ENCODE measurements at regions not wholly inside any gene's neighbourhood (a gene's known extent, or its start where the extent isn't known, plus 50 kb on each side); places are given as distances from the start of the nearest gene placed in this dataset.

DNA sequence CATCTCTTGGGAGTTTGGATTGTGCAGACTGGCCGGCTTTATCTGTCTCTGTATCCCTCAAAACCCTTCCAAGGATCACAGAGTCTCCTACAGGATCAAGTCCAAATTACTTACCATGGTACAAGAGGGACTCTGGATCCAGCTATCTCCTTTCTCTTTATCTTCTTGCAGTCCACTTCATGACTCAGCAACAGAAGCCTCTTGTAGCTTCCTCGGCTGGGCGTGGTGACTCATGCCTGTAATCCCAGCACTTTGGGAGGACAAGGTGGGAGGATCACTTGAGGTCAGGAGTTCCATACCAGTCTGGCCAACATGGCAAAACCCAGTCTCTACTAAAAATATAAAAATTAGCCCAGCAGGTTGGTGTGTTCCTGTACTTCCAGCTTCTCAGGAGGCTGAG lies 189.7 kb downstream of the BCAT1 start:
- DNase-seq (ENCODE audit: low read depth), result no peak

DNA sequence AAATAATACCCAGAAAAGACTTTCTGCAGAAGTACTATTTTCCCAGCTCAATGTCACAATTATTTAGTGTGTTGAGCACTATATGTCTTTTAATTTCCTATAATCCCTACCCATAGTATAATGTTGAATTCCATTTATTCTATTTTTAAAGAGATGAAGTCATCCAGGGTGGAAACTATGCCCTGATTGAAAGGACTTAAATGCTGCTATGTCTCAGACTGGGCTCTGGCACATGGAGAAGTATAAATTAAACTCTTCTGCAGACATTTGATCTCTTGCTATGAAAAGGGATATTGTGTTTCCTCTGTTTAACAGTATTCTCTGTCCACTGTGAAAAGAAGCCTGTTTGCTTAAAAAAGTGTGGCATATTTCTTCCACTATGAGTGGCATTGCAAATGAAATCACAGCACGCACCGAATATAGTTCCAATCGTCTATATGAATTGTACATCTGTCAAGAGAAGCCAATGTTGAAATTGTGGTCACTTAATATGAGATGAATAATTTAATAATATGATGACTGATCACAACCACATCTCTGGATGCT lies 192.3 kb downstream of the BCAT1 start:
- no peak for DNase-seq (ENCODE audit: low read depth)

DNA sequence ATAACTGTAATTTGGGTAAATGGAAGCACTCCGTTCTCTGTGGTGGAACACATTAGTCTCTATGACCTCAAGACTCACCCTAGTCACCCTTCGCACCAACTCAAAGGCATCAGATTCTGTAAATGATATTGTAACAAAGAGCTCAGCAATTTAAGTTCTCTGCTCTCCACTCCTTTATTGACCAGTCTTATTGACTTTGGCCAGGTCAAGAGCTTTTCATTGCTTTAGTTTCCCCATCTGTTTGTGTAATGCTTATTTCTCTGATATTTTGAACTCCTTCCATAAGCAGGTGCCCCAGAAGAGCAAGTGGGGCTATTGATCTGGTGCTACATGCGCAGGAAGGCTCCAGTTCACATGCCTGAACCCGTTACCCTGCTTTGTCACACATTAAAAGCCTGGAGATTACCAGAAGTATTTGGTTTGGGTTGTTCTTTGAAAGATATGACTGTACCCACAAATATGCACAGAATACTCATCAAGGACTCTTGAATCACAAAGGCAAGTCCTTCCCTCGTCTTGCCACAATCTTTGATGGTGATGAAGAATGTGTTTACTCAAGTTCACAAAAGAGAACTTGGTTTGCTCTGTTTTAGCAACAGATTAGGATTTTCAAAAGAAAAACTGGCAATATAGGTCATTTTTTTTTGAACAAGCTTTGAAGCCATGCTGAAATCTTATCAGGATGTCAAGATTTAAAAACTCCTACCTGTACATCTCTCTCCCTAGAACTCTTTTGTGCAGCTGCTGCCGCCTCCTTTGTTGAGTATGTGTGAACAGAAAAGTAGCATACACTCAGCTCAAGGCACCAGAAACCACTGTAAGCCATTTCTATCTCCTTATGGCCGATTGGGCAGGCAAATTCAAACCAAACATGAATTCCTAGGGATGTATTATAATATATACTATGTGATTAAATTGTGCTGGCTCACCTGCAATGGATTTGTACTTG lies 193.9 kb downstream of the BCAT1 start:
- DNase-seq (ENCODE audit: low read depth), result no peak

DNA sequence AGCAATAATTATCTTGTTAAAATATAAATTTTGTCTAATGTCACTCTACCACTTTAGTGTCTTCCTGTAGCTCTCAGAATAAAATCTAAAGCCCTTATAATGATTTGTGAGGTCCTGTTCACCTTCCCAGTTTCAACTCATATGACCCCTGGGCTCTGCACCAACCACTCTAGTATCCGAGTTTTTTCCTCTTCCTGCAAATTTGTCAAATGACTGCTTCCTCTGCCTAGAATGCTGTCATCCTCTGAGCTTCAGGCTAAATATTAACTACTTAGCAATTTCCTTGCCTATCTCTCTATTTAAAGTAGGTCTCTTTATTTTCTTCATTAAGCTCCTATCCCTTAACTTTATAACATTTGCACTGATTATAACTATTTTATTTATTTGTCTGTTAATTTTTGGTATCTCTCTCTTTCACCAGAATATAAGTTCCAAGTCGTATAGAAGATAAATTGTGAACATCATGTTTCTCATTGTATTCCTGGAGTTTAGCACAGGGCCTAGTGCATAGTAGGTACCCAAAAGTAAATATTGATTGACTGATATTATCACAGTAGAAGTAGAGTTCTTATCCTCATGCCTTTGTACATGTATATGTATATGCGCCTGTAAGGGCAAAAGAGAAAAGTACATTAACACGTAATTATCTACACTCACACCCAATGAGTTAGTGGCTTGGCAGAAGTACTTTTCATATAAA lies 196.0 kb downstream of the BCAT1 start:
- DNase-seq (ENCODE audit: low read depth), result no peak

DNA sequence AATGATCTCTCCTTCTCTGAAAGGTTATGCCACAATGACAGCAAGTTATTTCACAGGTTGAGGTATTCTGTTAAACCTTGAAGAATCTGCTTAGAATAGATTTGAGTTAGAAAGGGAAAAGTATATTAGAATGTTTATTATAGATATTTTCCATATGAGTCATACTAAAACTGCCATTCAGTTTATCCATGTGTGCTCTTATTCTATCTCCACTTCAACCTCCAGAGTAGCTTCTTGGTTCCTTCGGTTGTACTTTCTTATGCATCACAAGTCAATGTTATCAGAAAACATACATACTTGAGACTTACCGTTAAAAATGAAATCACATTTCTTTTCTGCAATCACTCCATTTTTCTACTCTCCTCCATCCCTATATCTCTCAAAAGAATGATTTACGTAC lies 197.7 kb downstream of the BCAT1 start:
- DNase-seq (ENCODE audit: low read depth), result no peak

DNA sequence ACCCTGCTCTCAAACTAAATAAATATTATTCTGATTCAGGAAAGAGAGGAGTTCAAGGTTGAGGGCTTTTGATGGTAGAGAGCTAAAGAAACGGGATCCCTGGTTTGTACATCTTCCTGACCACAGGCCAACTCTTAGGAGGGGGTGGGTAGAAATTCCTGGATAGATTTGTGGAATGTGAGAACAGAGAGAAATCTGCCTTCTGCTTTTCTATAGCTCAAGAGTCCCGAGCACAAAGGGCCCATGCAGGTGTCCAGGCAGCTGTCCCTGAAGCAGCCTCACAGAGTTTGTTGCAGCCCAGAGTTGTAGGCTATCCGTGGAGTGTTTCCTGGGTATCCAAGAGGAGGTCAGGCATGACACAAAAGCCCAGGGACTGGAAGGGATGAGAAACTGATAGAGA lies 198.6 kb downstream of the BCAT1 start:
- DNase-seq (ENCODE audit: low read depth), result no peak

DNA sequence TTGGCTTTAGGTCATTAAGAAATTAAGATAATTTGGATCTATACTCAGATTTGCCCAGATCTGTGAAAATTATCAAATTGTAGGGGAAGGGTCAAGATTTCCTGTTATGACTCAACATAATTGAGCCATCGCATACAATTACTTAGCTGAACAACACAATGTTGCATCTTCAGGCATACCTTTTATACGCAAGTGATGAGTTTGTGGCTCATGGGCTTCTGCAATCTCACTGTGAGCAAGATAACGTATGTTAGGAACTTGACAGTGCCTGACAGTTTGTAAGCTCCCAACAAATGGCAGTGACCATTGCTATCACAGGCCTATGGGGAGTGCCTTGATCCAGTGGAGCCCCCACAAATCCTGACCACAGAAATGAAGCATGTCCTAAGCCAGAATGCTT lies 199.7 kb downstream of the BCAT1 start:
- no peak for DNase-seq (ENCODE audit: low read depth)

DNA sequence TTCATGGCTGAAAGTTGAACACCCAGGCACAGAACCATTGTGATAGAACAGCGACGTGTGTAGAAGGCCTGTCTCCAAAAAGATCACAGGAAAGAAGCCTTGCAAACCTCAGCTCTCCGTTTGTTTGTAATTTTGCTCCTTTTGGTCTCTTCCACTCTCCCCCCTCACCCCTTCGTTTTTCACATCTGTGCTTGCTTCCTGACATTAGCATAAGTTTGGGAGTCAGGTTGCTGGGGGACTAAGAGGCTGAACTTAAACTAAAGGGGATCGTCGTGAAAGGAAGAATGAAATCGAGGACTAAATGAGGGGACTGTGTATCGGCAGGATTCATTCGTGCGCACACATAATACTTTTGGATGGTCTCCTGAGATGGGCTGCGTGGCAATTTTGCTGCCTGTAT lies 200.6 kb downstream of the BCAT1 start:
- no peak for DNase-seq (ENCODE audit: low read depth)

DNA sequence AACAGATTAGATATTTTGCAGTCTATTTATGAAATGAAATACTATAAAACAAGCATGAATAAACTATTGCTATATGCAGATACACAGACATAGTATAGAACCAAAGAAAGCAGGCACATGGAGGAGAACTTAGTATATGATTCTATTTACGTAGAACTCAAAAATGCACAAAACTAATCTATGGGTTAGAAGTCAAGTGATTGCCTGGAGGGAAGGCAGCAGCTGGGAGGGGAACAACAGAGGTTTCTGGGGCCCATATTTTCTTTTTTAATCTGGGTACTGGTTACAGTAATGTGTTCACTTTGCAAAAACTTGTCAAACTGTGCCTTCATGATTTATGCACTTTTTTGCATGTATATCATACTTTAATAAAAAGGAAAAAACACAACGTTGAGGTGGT lies 202.0 kb downstream of the BCAT1 start:
- DNase-seq (ENCODE audit: low read depth), result no peak

DNA sequence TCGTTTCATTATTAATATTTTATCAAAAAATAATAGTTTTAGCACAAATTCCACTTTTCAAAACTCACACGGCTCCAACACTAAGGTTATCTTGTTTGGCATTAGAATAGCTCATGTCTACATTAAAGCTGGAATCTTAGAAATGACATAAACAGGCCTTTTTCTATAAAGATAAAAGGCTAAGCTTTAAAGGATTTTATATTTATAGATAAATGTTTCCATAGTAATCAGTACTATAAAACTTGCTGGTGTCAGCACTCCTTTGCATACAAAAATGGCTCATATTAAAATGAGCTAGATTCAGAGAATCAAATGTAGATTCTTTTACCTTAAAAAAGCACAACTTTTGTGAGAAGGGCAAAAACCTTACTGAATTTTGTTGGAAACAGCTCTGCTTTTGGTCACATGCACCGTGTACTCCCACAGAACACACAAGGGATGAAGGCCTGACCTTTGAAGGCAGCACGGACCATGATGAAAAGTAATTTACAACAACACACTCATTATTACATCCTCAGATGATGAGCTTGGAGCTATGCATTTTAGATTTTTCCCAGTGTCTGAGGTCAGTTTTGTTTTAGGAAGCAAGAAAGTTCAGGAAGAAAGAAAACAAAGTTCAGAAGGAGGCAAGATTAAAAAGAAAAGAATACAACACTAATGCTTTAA lies 202.8 kb downstream of the BCAT1 start:
- no peak for DNase-seq (ENCODE audit: low read depth)

DNA sequence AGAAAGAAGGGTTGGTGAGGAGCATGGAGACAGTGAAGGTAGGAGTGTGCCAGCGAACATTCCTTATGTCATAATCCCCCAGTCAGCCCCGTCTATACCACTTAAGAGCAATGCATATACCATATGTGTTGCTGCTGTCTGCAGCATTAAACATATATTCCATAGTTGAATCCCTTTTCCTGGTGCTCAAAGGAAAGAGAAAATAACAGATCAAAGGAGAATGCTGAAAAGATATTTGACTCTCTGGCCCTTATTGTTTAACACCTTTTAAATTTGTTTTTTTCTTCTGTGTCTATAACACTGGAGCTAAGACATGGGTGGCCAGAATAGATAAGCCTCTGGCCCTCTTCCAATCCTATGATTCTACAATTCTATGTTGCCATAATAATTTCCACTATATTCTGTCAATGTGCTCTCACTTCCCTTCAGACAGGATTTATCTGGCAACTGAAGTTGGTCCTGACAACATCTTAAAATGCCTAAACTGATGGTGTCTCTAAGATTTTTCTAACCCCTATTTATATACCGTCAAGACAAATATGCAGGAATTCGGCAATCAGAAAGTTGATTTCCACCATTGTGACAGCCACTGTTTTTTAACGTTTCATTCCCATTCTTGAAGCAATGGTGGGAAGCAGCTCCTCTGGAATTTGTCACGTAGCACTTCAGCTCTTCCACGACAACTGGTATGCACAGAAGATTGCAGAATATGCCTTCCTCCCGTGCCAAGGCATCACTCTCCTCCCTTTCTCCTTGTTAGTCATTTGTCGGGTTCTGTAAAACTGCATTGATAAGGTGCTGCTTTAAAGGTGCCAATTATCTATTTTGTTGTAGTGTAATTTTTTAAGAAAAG lies 204.7 kb downstream of the BCAT1 start:
- DNase-seq (ENCODE audit: low read depth), result no peak

DNA sequence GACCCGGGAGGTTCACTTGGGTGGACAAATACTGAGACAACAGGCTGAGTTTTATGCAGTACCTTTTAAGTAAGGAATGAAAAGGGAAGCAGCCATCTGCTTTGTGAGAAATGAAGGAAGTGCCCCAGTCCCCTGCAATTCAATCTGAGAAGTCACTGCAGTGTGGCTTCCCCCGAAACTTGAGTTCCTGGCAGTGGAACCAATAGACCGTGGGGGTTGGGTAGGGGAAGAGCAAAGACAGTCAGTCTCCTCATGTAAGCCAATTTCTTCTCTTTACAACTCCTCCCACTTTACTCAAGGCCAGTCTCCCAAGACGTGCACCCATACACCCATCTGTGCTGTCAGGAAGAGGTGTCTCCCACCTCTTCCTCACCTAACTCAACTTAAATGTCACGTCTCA lies 206.5 kb downstream of the BCAT1 start:
- no peak for DNase-seq (ENCODE audit: low read depth)

DNA sequence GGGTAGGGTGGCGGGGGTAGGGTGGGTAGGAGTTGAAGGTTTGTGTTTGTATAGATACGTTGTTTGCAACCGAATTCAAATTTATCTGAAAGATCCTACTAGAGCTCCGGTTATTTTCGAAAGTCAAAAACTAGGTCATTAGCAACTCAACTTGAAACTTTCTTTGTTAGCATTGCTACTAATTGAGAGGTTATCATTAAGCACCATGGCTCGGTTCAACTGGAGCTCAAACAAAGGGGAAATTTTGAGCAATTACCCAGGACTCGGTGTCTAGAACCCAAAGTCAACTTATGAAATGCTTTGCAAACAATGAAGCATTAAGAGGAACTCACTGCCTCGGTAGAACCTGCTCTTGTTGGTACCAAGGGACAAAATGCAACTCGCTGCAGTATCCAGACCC lies 207.7 kb downstream of the BCAT1 start:
- DNase-seq (ENCODE audit: low read depth), result no peak

DNA sequence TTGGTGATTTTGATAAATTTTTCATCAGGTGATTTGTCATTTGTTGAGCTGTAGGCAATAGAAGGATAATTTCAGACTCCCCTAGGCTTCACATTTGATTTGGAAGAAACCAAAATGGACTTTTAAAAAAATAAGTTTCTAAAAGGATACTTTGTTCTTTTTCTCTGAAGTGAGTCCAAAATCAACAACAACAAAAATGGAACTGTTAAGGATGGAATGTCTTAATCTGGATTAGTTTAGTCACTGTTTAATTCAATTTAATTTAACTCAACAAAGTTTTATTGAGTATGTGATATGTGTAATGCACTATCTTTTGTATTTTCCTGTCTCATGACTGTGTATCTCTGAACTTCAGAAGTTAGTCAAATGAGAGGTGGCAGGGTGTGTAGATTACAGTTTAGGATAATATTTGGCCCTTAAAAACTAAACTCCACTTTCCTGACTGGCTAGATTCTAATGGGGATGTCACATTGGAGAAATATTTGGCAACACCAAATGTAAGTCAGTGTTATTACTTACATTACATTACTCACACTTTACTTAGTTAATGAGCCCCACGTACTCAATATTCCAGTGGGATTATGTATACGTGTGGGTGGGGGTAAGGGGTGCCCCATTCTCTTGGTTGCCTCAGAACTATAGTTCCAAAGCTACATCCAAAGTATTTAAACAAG lies 209.7 kb downstream of the BCAT1 start:
- DNase-seq (ENCODE audit: low read depth), result no peak

DNA sequence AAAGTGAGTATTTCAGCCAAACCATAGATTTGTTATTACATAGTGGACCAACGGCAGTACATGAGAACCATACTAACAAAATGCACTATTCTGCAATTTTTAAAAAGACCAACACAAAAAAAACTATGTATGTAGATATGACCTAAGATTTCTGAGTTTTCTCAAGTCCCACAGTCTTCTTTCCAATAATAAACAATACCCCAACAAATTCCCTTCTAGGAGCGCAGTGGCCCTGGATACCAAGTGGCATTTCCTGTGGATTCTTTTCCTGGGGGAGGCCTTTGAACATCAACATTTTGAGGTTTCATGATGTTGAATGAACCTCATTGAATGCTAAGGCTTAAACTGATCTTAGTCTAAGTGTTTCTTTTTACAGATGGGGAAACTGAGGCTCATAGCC lies 210.5 kb downstream of the BCAT1 start:
- DNase-seq (ENCODE audit: low read depth), result no peak

DNA sequence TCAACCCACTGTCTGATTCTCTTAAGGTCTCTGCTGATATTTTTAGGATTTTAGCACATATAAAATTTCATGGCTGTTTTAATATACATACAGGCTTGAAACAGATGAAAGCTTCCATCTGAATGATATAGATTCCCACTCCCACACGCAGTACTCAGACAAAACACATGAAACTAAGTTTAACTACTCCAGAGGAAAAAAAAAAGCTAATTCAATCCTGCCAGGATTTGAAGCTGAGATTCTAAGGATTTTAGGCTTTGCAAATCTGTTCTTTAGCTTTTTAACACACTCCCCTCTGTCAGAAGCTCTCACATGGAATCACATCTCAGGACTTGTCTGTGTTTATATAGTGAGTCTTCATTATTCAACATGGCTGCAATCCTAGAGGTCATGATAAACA lies 217.3 kb downstream of the BCAT1 start:
- DNase-seq (ENCODE audit: low read depth), result no peak

DNA sequence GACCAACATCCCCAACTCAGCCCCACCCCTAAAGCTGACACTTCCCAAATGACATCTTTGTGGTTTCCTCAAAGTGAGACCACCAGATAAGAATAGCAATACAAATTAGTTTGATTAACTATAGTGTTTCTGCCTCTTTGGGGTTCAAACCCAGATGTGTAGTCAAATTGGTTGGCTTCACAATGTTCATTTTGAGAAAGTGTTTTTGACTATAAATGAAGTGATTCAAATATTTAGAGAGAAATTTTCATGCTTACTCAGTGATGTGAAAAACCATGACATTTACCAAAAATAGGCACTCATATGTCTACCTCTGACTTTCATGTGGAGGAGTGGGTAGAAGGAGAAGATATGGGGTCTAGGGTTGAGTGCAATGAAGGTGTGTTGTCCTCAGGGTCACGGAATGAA lies 218.4 kb downstream of the BCAT1 start:
- no peak for DNase-seq (ENCODE audit: low read depth)

DNA sequence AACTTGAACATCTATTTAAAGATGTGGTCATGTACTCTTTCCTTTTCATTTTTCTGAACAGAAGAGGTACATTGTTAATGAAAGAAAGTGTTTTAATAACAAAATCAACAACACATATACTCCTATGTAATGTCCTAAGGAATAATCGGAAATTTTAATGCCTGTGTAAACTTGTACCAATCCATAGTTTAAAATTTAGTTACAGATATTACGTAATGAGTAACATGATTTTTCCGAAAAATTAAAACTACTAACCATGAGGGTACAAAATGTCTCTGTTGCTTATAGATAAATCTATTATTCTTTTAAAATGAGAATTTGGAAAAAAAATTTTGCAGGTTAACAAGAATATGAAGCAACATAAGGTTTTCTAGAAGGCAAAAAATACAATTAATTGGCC lies 220.1 kb downstream of the BCAT1 start:
- no peak for DNase-seq (ENCODE audit: low read depth)

DNA sequence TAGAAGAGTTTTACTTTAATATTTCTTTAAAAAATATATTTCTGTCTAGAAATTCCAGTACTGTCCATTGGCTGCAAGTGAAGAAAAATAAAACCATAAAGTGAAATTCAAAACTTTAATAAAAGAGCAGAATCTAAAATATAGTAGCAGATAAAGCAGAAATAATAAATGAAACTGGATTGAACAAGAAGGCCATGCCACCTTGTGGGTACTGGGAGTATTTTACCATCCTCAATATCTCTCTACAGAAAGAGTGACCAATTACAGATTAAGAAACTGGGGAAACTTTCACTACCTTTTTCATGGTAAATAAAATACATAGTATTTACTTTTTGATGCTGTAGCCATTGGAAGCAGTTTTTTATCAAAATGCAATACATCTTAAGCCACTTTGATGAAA lies 220.5 kb downstream of the BCAT1 start:
- no peak for DNase-seq (ENCODE audit: low read depth)

DNA sequence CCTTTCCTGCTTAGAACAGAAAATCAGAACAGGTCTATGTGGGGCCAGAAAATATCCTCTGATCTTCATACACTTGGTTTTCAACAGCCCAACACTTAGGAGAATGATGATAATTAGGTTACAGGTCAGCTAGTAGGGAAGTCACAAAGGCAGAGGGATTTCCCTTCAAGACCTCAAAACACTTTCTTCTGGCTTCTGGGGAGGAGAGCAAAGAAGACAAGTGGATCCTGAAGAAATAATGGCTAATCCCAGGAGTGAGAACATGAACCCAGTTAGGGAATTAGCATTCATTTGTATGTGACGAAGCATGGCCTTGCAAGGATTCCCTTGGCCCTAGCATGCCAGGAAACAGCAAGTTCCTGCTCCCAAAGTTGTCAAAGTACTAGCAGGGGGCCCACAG lies 223.3 kb downstream of the BCAT1 start:
- no peak for DNase-seq (ENCODE audit: low read depth)

DNA sequence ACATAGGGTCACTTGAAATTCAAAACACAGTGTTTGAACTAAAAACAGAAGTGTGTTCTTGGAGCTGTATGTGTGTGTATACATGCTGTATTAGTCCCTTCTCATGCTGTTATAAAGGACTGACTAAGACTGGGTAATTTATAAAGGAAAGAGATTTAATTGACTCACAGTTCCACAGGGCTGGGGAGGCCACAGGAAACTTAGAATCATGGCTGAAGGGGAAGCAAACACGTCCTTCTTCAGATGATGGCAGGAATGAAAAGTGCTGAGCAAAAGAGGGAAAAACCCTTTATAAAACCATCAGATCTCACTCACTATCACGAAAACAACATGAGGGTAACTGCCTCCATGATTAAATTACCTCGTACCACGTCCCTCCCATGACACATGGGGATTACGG lies 224.1 kb downstream of the BCAT1 start:
- DNase-seq (ENCODE audit: low read depth), result no peak
